ENCODE measurements at regions not wholly inside any gene's neighbourhood (a gene's known extent, or its start where the extent isn't known, plus 50 kb on each side); places are given as distances from the start of the nearest gene placed in this dataset.
"Not testable (repeated sequence)": the region's sequence is repeated elsewhere in the genome, so short reads cannot be mapped to it uniquely, and the experiment has no call there.

DNA sequence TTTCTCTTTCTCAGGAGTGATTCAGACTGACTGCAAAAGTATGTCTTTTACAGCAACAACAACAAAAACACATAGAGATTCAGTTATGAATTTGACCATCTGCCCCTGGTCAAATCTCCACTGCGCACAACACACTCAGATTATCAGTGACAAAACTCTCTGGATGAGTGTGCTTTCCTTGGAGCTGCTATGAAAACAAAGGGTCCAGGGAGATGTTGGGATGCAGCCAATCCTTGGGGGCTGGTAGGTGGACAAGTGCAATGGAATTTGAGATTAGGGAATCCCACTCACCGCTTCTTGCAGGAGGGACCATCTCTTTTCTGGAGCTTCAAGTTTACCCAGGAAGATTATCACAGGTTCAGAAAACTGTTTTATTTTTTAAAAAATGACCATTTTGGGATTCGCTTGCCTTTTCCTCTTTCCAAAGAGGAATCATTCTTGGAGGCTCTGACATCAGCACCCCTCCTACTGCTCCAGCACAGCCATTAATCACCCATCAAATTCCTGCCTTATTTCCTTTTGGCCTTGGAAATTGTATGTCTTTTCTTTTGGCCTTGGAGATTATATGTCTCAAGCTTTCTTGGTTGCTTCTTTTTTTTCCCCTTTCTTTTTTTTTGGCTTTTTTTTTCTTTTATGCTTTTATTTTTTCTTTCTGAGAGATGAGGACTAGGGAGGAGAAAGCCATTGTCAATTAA is 311.8 kb downstream of the TSHZ3 start:
- H3K9me3 ChIP-seq (replicated peaks in 1 of 2; ENCODE audit: control insufficient read depth in 1 of 2, insufficient read depth in 1 of 2, low read length in 2 of 2) = no peaks in the 10 kb centered on the region
- H3K4me3 Mint-ChIP-seq = no peak overlapping the region
- DNase-seq = no peak
- H3K4me3 ChIP-seq (replicated peaks in 1 of 3; ENCODE audit: low read depth in 2 of 3, low read length in 3 of 3) = no peak overlapping the region
- no peak overlapping the region for H2AFZ ChIP-seq (ENCODE audit: insufficient read depth, low read depth, low read length, poor library complexity, severe bottlenecking)
- H3K9ac ChIP-seq (ENCODE audit: insufficient read depth, low read length, poor library complexity, severe bottlenecking) = no peak overlapping the region
- no peaks in the 10 kb centered on the region for H3K4me1 Mint-ChIP-seq
- H3K36me3 ChIP-seq (replicated peaks in 1 of 2; ENCODE audit: control insufficient read depth in 1 of 2, insufficient read depth in 2 of 2, low read length in 2 of 2) = no peaks in the 10 kb centered on the region
- TF ChIP-seq, protein P1, sequence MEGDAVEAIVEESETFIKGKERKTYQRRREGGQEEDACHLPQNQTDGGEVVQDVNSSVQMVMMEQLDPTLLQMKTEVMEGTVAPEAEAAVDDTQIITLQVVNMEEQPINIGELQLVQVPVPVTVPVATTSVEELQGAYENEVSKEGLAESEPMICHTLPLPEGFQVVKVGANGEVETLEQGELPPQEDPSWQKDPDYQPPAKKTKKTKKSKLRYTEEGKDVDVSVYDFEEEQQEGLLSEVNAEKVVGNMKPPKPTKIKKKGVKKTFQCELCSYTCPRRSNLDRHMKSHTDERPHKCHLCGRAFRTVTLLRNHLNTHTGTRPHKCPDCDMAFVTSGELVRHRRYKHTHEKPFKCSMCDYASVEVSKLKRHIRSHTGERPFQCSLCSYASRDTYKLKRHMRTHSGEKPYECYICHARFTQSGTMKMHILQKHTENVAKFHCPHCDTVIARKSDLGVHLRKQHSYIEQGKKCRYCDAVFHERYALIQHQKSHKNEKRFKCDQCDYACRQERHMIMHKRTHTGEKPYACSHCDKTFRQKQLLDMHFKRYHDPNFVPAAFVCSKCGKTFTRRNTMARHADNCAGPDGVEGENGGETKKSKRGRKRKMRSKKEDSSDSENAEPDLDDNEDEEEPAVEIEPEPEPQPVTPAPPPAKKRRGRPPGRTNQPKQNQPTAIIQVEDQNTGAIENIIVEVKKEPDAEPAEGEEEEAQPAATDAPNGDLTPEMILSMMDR (IDR thresholded peaks at IDR 0.05) = no peak
- H3K27ac Mint-ChIP-seq = no peak overlapping the region
- no CpG with 5 or more reads among the region's 3 CpGs for WGBS (ENCODE audit: insufficient coverage)
- no peak overlapping the region for H3K4me2 ChIP-seq (replicated peaks; ENCODE audit: extremely low read depth, low read length, poor library complexity, severe bottlenecking)
- intact Hi-C loops (cut with micrococcal nuclease) = no loop called here
- no peaks in the 10 kb centered on the region for H3K79me2 ChIP-seq (ENCODE audit: insufficient read depth, low read length)
- no peaks in the 10 kb centered on the region for H3K27me3 ChIP-seq (ENCODE audit: control insufficient read depth in 2 of 2, insufficient read depth in 2 of 2, low read length in 2 of 2)
- no peaks in the 10 kb centered on the region for H3K36me3 Mint-ChIP-seq
- no peak overlapping the region for H3K27ac ChIP-seq (ENCODE audit: low read depth in 1 of 2, low read length in 2 of 2)
- no peaks in the 10 kb centered on the region for H3K4me1 ChIP-seq (ENCODE audit: control insufficient read depth in 1 of 2, insufficient read depth in 2 of 2, low read length in 2 of 2)
- H3K27me3 Mint-ChIP-seq (ENCODE audit: low read depth in 3 of 3) = peaks cover 1 to 9% (median 4%) of the 10 kb centered on the region in 3 donors
- peaks cover 0 to 2% (median 0%) of the 10 kb centered on the region in 7 donors for H3K9me3 Mint-ChIP-seq
- no peaks in the 10 kb centered on the region for H4K20me1 ChIP-seq (ENCODE audit: insufficient read depth, low read length)

DNA sequence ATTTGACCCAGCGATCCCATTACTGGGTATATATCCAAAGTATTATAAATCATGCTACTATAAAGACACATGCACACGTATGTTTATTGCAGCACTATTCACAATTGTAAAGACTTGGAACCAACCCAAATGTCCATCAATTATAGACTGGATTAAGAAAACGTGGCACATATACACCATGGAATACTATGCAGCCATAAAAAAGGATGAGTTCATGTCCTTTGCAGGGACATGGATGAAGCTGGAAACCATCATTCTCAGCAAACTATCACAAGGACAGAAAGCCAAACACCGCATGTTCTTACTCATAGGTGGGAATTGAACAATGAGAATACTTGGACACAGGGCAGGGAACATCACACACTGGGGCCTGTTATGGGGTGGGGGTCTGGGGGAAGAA is 317.8 kb downstream of the TSHZ3 start:
- WGBS (ENCODE audit: insufficient coverage) = no CpG with 5 or more reads among the region's 4 CpGs
- not testable (repeated sequence) for H3K27me3 Mint-ChIP-seq (ENCODE audit: low read depth in 3 of 3)

More for the DNA sequence above, 317.8 kb downstream of the TSHZ3 start:
- H3K4me3 ChIP-seq (replicated peaks in 1 of 3; ENCODE audit: low read depth in 2 of 3, low read length in 3 of 3); H3K27ac ChIP-seq (ENCODE audit: low read depth in 1 of 2, low read length in 2 of 2); H3K9ac ChIP-seq (ENCODE audit: insufficient read depth, low read length, poor library complexity, severe bottlenecking); DNase-seq; H3K4me3 Mint-ChIP-seq; H3K36me3 ChIP-seq (replicated peaks in 1 of 2; ENCODE audit: control insufficient read depth in 1 of 2, insufficient read depth in 2 of 2, low read length in 2 of 2); H3K27me3 ChIP-seq (ENCODE audit: control insufficient read depth in 2 of 2, insufficient read depth in 2 of 2, low read length in 2 of 2); H3K9me3 Mint-ChIP-seq; H3K4me1 Mint-ChIP-seq; H4K20me1 ChIP-seq (ENCODE audit: insufficient read depth, low read length); intact Hi-C loops (cut with micrococcal nuclease); H3K27ac Mint-ChIP-seq; H3K9me3 ChIP-seq (replicated peaks in 1 of 2; ENCODE audit: control insufficient read depth in 1 of 2, insufficient read depth in 1 of 2, low read length in 2 of 2); H2AFZ ChIP-seq (ENCODE audit: insufficient read depth, low read depth, low read length, poor library complexity, severe bottlenecking); H3K4me2 ChIP-seq (replicated peaks; ENCODE audit: extremely low read depth, low read length, poor library complexity, severe bottlenecking); H3K36me3 Mint-ChIP-seq; H3K4me1 ChIP-seq (ENCODE audit: control insufficient read depth in 1 of 2, insufficient read depth in 2 of 2, low read length in 2 of 2); H3K79me2 ChIP-seq (ENCODE audit: insufficient read depth, low read length): not testable (repeated sequence)
